GM12875 (cell line): ENCODE measurements at regions not wholly inside any gene's neighbourhood (a gene's known extent, or its start where the extent isn't known, plus 50 kb on each side); places are given as distances from the start of the nearest gene placed in this dataset.

Source experiments
- H3K4me3 ChIP-seq: one replicate; pipeline ENCODE4 v1.5.1; 2011; ENCODE audit warnings: low read depth, low read length, control low read depth
- CTCF ChIP-seq: IDR thresholded peaks from 2 replicates; pipeline ENCODE4 v1.5.1; 2011; ENCODE audit warnings: low read depth, mild to moderate bottlenecking, control low read depth, inconsistent platforms, low read length, moderate library complexity, borderline replicate concordance; ENCODE audit not compliant: insufficient read depth

- no peak overlapping the region for H3K4me3 ChIP-seq
- TF ChIP-seq CTCF, result no peak
Observed at GRCh38 chr21:35677298-35677841, 383.0 kb downstream of the SETD4 start.

GRCh38 chr21:35674895-35675470, 385.3 kb downstream of the SETD4 start:
- H3K4me3 ChIP-seq, result no peak overlapping the region
- TF ChIP-seq CTCF, result no peak

- H3K4me3 ChIP-seq, result no peak overlapping the region
- no peak for TF ChIP-seq CTCF
Observed at GRCh38 chr21:35674091-35674671, 386.1 kb downstream of the SETD4 start.

GRCh38 chr21:35672313-35672712, 388.0 kb downstream of the SETD4 start:
- no peak overlapping the region for H3K4me3 ChIP-seq
- no peak for TF ChIP-seq CTCF

GRCh38 chr21:35664683-35665082, 395.6 kb downstream of the SETD4 start:
- no peak for TF ChIP-seq CTCF
- no peak overlapping the region for H3K4me3 ChIP-seq

GRCh38 chr21:35663856-35664606, 396.3 kb downstream of the SETD4 start:
- no peak overlapping the region for H3K4me3 ChIP-seq
- TF ChIP-seq CTCF, result no peak
